NOMO-1 treated with dmso at 0.1 percent for 144 hours (cell line): ENCODE measurements at regions not wholly inside any gene's neighbourhood (a gene's known extent, or its start where the extent isn't known, plus 50 kb on each side); places are given as distances from the start of the nearest gene placed in this dataset.
"Not testable (repeated sequence)": the region's sequence is repeated elsewhere in the genome, so short reads cannot be mapped to it uniquely, and the experiment has no call there.

Experiments
- DNase-seq: peaks from one replicate; lab custom pipeline; 2025; ENCODE audit not compliant: unreplicated experiment; lab: John Stamatoyannopoulos, UW

DNA sequence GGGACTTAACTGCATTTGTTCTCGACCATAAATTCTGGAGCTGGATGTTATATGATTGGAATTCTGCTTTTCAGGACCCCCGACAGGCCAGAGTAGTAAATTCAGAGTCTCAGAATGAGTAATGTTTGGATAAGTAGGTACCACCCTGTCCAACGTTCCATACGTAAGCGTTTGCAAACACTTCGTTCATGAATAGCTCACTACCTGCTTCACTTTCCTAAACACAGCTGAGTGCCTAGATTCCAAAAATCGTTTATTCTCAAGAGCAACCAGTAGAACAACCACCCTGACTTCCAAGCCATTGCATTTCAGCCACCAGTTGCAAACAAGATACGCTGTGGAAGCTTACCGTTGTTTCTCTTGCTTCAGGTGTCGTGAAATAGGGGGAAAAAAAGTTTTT lies 101.3 kb upstream of the DMRT1 start:
- DNase-seq = no peak

DNA sequence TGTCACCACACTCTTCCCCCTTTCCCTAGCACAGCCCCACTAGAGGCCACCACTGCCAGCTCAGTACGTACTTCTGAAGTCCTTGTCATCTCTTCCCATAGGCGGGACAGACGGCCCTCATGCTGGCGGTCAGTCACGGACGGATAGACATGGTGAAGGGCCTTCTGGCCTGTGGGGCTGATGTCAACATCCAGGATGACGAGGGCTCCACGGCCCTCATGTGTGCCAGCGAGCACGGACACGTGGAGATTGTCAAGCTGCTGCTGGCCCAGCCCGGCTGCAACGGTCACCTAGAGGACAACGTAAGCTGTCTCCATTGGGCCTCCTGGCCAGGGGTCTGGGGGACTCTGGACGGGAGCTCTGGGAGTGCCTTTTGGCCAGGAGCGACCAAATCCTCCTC lies 99.4 kb upstream of the DMRT1 start:
- no peak for DNase-seq

DNA sequence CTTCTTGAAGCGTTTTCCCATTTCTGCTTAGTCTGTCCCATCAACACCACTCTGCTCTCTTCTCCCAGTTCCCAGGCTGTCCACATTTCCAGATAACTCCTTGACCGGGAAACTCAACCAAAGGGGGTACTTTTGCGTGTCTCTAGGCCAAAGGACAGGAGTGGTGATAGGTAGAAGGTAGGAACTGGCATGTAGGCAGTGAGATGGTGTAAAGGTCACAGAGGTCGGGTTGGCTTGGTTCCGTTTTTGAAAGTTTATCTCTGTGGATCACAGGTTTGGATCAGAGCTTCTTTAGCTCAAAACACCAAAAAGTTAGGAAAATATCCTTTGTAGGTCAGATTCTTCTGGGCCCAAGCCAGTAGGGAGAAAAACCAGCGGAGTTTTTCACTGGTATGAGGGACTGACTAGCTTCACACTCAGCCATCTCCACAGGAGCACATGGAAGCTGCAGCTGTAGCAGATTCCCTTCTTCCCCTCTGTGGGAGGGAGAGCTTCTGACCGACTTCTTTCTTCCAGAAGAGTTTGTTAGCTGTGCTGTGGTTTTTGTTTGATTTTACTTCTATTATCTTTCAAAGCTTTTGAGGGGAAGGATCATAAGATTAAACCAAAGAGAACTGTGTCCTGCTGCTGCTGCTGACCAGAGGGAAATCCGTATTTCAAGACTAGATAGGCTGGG lies 98.4 kb upstream of the DMRT1 start:
- no peak for DNase-seq

DNA sequence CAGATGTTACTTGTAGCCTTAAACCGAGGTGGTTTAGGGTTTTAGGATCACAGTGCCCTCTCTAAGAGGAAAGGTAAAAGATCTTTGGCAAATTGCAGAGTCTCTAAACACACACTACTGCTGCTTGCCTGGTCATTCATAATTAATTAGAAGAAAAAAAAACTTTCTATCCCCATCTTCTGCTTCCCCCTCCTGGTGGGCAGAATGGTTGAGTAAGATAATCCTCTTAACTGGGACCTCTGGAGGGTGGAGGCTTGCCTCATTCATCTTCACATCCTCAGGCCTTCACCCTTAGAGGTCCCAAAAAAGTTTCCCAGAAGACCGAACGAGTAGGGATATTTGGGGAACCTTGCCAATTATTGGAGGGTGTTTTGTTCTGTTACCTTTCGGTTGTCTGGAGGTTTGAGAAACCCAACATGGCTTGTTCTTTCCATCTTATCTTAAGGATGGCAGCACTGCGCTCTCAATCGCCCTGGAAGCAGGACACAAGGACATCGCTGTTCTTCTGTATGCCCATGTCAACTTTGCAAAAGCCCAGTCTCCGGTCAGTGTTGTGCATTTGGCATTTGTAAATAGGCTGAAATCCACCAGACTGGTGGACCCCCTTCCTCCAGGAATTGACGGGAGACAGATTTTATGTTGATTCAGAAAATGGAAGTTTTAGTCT lies 97.3 kb upstream of the DMRT1 start:
- DNase-seq = no peak

DNA sequence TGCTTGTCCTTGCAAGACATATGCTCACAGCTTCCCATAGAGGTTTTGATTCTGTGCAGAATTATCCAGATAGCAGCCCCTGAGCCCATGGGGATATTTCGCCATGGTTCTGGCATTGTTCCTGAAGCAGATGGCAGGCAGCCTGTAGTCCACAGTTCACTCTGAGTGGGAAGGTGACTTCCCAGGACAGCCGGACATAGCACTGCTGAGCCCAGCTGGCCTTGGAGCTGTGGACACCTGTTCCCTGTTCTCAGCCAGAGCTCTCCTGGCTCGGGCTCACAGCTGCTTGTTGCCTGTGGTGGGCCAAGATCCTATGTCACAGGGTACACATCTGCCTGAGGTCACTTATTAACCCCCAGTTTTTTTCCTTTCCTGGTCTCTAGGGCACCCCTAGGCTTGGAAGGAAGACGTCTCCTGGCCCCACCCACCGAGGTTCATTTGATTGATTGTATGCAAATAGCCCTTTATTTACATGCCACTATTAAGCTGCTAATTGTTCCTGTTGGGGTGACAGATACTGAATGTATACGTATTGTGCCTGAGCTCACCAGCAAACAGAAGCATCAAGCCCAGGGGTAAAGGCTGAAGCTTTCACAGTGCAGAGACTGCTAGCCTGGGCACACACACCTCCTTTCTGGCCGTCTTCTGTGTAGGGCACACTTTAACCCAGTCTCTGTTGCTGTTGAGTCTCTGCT lies 96.6 kb upstream of the DMRT1 start:
- no peak for DNase-seq

DNA sequence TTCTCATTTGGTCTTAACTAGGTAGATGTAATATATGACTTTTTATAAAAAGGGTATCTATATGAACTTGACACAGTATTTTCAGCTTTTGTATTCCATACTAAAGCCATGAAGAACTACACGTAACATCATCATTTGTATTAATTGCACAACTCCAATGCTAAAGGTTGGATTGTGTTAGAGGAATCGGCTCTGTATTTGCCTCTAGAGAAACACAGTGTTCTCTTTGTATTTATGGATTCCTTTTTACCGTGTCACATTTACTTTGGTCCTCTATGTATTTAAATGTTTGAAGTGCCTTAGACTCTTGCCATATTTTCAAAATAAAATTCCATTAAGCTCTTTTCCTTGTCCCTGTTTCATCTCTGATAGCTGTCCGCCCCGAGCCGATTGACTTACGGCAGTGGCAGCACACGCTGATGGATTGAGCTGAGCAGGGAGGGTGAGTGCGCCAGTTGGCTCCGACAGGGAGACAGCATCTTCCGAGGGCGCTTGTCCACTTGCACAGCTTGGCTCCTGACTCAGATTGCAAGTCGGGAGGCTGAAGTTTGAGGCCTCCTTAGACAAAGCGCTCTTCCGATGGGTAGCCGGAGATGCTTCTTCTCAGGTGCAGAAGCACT lies 95.6 kb upstream of the DMRT1 start:
- no peak for DNase-seq

DNA sequence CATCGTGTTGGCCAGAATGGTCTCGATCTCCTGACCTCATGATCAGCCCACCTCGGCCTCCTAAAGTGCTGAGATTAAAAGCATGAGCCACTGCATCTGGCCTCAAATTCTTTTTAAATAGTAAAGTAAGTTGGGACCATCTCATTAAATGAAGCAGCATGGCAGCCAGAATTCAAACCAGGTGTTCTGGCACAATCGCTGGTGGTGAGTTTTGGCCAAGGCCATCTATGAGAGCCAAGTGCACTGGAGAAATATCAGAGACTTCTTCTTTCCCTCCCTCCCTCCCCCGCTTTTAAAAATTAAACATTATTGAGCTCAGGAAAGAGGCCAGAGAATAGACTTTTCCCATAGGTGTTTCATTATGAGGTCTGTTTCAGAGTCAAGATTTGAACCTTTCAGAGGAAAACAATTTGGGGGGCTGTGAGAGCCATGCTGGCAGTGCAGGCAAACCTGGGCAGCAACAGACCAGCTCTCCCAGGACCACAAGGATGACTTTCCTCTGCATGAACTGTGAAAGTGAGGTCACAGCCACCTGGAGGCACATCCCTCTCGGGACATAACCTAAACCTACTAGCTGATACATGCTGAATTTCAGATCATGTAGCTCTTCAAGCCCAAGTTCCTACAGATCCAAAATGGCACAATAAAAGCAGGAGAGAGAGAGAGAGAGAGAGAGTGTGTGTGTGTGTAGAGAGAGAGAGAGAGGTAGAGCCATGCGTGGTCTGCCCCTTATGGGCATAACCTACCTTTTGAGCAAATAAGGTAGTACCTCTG lies 94.6 kb upstream of the DMRT1 start:
- DNase-seq = no peak

DNA sequence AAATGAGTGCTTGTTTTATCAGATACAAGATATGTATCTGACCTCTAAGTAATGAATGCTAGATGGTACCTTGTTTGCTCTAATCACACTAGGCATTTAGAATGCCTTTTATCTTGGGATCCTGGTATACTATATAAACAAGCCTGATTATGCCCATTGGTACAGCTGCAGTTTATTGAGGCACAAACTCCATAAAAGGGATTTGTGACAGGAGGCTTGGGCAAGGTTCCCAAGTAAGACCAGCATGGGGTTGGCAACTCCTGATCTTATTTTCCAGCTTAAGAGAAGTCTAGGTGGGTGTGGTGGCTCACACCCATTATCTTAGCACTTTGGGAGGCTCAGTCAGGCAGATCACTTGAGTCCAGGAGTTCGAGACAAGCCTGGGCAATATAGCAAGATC lies 93.9 kb upstream of the DMRT1 start:
- DNase-seq = no peak

DNA sequence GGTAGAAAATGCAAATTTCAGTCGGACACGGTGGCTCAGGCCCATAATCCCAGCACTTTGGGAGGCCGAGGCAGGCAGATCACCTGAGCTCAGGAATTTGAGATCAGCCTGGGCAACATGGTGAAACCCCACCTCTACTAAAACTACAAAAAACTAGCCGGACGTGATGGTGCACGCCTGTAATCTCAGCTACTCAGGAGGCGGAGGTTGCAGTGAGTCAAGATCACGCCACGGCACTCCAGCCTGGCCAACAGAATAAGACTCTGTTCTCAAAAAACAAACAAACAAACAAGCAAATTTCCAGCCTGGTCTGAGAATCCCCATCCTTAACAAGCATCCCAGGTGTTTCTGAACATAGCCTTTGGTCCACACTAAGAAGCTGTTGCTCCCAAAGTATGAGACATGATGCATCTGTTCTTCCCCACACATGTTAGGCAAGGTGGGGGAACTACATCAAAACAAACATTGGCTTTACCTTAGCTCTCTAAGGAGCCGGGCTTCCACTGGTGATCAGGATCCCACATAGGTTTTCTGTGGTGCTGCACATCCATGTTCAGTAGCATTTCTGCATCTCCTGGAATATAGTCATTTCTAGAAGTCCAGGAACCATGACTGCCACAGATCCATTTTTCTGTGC lies 92.5 kb upstream of the DMRT1 start:
- no peak for DNase-seq

DNA sequence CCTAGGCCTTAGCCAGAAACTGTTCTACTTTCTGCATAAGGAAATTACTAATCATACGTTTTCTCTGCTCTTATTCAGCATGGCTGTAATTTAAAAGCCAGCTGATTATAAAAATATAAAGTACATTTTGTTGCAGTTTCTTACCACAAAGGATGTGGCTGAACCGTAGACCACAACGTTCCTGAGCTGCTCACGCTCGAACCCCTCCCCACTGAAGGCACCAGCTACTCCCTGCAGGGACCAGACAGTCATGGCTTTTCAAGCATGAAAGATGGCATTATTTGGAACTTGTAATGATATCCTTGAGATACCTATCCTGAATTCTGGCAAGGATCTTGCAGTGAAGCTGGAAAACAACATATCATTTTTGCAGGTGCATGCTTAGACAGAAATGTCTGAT lies 91.8 kb upstream of the DMRT1 start:
- DNase-seq = no peak

DNA sequence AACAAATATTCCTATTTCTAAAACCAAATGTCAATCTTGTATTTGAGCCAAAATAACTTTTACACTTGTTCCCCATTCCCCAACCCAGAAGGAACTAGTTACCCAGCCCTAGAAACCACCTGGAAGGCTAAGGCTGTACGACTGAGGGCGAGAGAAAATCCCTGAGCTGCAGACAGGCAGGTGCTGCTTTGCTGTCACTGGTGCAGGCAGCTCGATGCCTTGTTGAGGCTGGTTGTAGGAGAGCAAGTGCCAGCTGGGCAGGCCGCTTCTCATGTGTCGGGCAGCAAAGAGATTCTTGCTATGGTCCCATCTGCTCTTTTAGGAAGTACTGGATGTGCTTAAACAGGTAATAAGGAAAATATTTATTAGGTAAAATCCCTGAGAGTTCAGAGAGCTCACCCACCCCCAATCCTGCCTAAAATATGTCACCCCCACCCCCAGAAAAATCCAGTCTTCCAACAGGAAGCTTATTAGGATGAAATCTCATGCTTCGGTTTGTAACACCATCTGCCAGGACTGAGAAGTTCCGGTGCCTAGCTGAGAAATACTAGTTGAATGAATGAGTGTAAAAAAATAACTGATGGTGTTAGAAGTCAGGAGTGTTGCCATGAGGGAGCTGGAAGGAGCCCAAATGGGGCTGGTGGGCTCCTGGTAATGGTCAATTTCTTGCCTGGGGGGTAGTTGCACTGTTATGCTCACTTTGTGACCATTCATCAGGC lies 91.1 kb upstream of the DMRT1 start:
- no peak for DNase-seq

DNA sequence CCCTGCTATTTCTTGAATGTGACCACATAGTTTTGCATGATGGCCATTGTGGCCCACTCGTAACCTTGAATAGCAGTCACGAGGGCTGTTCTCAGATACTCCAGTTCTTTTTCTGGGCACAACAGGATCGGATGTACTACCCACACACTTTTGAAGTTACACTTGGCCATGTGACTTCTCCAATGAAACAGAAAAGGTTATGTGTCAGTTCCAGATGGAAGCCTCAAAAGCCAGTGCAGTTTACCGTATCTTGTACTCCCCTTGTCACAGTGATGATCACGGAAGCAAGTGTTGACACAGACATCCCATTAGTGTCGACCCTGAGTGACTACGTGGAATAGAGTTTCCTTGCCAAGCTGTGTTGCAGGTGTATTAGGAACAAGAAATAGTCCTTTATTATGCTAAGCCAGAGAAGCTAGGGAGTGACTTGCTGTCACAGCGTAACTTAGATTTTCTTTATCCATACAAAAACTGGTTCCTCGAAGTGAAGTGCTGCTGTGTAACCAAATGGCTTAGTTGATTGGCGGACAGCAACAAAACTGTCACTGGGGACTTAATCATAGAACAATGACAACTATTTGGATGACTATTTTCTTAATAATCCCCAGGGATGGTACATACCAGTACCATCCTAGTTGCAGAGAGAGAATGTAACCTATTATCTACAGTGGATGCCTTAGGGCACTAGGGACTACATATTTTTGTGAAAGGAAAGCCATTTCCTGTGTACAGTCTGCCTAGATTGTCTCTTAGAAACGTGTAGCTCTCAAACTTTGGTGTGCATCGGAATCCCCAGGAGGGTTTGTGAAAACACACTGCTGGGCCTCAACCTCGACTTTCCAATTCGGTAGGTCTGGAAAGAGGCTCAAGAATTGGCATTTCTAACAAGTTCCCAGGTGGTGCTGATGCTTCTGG lies 90.1 kb upstream of the DMRT1 start:
- DNase-seq = no peak

DNA sequence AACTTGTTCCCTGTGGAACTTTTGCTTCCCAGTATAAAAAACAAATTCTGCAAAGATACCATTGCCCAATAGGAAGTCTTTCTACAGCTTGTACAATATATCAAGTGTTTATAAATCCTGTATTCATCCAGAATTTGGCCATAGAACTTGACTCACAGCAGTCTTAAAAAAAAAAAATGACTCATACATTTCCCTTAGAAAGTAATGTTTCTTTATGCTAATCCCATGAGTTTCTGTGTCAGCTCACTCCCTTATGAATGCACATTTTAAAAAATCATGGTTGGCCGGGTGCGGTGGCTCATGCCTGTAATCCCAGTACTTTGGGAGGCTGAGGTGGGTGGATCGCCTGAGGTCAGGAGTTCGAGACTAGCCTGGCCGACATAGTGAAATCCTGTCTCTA lies 89.3 kb upstream of the DMRT1 start:
- DNase-seq = no peak

DNA sequence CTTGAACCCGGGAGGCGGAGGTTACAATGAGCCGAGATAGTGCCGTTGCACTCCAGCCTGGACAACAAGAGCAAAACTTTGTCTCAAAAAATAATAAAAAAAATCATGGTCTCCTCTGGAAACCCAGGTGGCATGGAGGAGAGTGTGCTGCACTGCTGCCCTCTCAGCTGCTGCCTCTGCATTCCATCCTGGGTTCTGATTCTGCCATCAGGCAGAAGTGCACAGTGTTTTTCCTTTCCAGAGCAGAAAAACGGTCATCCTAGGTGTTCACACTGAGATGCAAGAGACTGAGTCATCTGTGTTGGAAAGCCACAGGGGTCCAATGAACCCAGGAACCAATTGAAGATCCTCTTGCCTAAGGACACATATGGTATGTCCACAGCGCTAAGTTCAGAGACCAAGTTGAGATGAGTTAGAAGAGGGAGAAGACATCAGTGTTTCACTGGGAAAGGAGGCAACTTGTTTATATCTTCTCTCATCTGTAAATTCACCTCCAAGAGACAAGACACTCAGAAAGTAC lies 88.8 kb upstream of the DMRT1 start:
- DNase-seq = no peak

DNA sequence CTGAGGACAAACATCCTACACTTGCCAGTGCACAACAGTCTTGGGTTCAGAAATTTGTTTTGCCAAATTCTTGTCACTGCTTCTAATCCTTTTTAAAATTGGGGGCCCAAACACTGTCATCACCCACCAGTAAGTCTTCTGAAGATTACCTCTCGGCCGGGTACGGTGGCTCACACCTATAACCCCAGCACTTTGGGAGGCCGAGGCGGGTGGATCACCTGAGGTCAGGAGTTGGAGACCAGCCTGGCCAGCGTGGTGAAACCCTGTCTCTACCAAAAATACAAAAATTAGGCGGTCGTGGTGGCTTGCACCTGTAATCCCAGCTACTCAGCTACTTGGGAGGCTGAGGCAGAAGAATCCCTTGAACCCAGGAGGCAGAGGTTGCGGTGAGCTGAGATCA lies 87.8 kb upstream of the DMRT1 start:
- not testable (repeated sequence) for DNase-seq

DNA sequence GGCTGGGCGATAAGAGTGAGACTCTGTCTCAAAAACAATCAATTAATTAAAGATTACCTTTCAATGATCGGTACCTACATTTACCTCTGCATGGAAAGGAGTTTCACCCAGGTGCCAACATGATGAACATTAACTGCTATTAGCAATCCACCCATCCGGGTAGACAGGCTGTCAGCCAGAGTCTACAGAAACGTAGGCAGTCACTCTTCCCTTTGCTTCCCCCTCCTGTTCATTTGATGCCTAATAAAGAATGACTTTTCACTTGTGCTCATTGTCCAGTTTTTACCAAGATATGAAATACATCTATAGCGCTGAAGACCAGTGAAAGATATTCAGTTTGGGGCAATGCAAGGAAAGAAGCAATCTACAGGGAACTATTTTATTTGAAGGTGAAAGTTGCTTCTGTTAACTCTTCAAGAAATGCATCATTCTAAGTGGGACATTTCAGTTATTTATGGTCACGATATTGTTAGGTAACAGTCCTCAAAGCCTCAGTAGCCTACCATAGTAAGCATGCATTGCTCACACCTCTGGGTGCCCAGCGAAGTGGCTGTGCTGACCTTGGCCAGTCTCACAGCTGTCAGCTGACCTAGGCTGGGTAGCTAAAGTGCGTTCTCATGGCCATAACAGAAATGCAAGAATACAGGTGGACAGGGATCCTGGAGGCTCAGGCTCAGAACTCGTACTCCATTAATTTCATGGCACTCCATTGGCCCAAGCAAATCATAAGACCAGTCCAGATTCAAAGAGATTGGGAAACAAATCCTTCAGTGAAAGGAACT lies 87.2 kb upstream of the DMRT1 start:
- DNase-seq = no peak

DNA sequence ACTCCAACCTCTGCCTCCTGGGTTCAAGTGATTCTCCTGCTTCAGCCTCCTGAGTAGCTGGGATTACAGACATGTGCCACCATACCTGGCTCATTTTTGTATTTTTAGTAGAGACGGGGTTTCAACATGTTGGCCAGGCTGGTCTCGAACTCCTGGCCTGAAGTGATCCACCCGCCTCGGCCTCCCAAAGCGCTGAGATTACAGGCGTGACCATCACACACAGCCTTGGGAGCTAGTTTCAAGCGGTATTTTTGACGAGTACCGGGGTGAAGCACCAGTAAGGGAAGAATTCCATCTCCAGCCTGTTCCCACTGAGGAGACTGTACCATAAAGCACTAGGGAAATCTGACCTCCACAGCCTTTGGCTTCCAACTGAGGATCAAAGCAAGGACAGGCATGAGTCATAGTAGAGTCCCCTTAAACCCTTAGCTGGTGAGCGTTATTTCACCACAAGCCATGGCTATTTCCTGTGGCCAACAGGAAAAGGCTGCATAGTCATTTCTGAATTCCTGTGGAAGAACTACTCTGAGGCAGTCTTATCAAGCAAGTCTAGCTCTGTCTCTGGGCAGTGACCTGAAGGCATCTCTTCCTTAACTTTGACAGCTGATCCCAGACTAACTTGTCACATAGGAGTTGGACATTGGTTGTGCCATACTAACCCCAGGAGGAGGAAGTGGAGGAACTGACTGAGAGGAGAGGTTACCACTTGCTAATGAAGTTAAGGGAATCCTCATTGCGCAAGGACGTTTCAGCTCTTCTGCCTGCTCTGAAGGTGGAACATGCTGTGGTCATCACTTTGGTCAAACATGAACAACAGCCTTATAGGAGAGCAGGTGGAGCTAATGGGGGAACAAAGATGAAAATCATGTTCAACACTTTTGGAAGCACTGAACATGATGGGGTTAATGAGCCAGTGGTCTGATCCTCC lies 85.8 kb upstream of the DMRT1 start:
- peak; percentile 64 for DNase-seq
